ENCODE measurements at regions not wholly inside any gene's neighbourhood (a gene's known extent, or its start where the extent isn't known, plus 50 kb on each side); places are given as distances from the start of the nearest gene placed in this dataset. TPM values are rescaled to one million over a fixed set of nuclear protein-coding genes. Genes with fewer than 3 reads are reported as not detected.

Small RNA genes lying in the stretch of these regions (microRNA-seq; reads per million reads assigned to microRNA genes)
- gene MIR1255B1 (ENCODE audit: borderline replicate concordance) = not detected

All from activated CD4-positive, alpha-beta T cell treated with anti-CD3 and anti-CD28 coated beads for 36 hours (primary cell).